Jurkat, Clone E6-1 (cell line): ENCODE measurements at regions not wholly inside any gene's neighbourhood (a gene's known extent, or its start where the extent isn't known, plus 50 kb on each side); places are given as distances from the start of the nearest gene placed in this dataset.
A peak's percentile ranks its signal among the peaks of the same experiment; 100 is the strongest.

ENCODE experiments used
- DNase-seq: peaks from one replicate; pipeline ENCODE4 v3.0.0-alpha.2; 2011; ENCODE audit warnings: low read depth, low spot score
- H3K4me3 ChIP-seq: 2 replicates; pipeline ENCODE4 v1.5.1; 2011; ENCODE audit warnings: mild to moderate bottlenecking, low read length, control low read depth, moderate library complexity

GRCh38 chr5:93325946-93326345, 255.1 kb downstream of the NR2F1-AS1 start:
- H3K4me3 ChIP-seq, result no peak overlapping the region
- DNase-seq, result no peak

GRCh38 chr5:93322974-93323860, 257.8 kb downstream of the NR2F1-AS1 start:
- no peak overlapping the region for H3K4me3 ChIP-seq
- no peak for DNase-seq

- DNase-seq, result no peak
- H3K4me3 ChIP-seq, result no peak overlapping the region
Observed at GRCh38 chr5:93320920-93321445, 260.0 kb downstream of the NR2F1-AS1 start.

- H3K4me3 ChIP-seq, result no peak overlapping the region
- DNase-seq, result no peak
Observed at GRCh38 chr5:93313672-93314071, 267.3 kb downstream of the NR2F1-AS1 start.

- DNase-seq, result no peak
- H3K4me3 ChIP-seq, result no peak overlapping the region
Observed at GRCh38 chr5:93311881-93312280, 269.1 kb downstream of the NR2F1-AS1 start.

GRCh38 chr5:93307557-93307956, 273.5 kb downstream of the NR2F1-AS1 start:
- H3K4me3 ChIP-seq, result no peak overlapping the region
- DNase-seq, result no peak

- DNase-seq, result no peak
- H3K4me3 ChIP-seq, result no peak overlapping the region
Observed at GRCh38 chr5:93305984-93306383, 275.0 kb downstream of the NR2F1-AS1 start.

GRCh38 chr5:93304456-93305250, 276.4 kb downstream of the NR2F1-AS1 start:
- DNase-seq, result no peak
- no peak overlapping the region for H3K4me3 ChIP-seq

- no peak for DNase-seq
- no peak overlapping the region for H3K4me3 ChIP-seq
Observed at GRCh38 chr5:93303291-93303691, 277.7 kb downstream of the NR2F1-AS1 start.

- DNase-seq, result no peak
- no peak overlapping the region for H3K4me3 ChIP-seq
Observed at GRCh38 chr5:93302711-93303110, 278.3 kb downstream of the NR2F1-AS1 start.

GRCh38 chr5:93300945-93301344, 280.1 kb downstream of the NR2F1-AS1 start:
- no peak for DNase-seq
- no peak overlapping the region for H3K4me3 ChIP-seq

- no peak overlapping the region for H3K4me3 ChIP-seq
Observed at GRCh38 chr5:93300309-93300923, 280.6 kb downstream of the NR2F1-AS1 start.

GRCh38 chr5:93299681-93300308, 281.2 kb downstream of the NR2F1-AS1 start:
- no peak for DNase-seq
- H3K4me3 ChIP-seq, result no peak overlapping the region

More at GRCh38 chr5:93300309-93300923, 280.6 kb downstream of the NR2F1-AS1 start:
- DNase-seq, result no peak

GRCh38 chr5:93297116-93297515, 283.9 kb downstream of the NR2F1-AS1 start:
- no peak for DNase-seq
- H3K4me3 ChIP-seq, result no peak overlapping the region

GRCh38 chr5:93296338-93296737, 284.7 kb downstream of the NR2F1-AS1 start:
- no peak overlapping the region for H3K4me3 ChIP-seq
- DNase-seq, result no peak

GRCh38 chr5:93294996-93295395, 286.0 kb downstream of the NR2F1-AS1 start:
- DNase-seq, result no peak

GRCh38 chr5:93294199-93294598, 286.8 kb downstream of the NR2F1-AS1 start:
- no peak overlapping the region for H3K4me3 ChIP-seq
- DNase-seq, result no peak

More at GRCh38 chr5:93294996-93295395, 286.0 kb downstream of the NR2F1-AS1 start:
- no peak overlapping the region for H3K4me3 ChIP-seq

- no peak overlapping the region for H3K4me3 ChIP-seq
- peak; percentile 4 for DNase-seq
Observed at GRCh38 chr5:93289942-93290341, 291.1 kb downstream of the NR2F1-AS1 start.

- no peak overlapping the region for H3K4me3 ChIP-seq
- no peak for DNase-seq
Observed at GRCh38 chr5:93285461-93285860, 295.6 kb downstream of the NR2F1-AS1 start.
